ENCODE measurements at regions not wholly inside any gene's neighbourhood (a gene's known extent, or its start where the extent isn't known, plus 50 kb on each side); places are given as distances from the start of the nearest gene placed in this dataset.
"Not testable (repeated sequence)": the region's sequence is repeated elsewhere in the genome, so short reads cannot be mapped to it uniquely, and the experiment has no call there.

DNA sequence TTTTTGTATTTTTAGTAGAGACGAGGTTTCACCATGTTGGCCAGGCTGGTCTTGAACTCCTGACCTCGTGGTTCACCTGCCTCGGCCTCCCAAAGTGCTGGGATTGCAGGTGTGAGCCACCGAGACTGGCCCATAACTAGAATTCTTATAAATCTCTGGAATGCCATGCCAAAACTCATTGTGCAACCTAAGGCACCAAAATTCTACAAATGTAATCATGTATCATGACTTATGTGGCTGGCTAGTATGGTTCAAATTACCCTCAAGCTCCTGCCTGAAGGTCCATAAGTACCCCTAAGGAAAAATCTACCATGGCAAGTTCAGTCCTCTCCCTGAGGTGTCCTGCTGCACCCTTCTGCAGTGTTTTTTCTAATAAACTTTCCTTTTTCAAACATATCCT, 63.8 kb upstream of the CSF1 start:
- no peaks in the 10 kb centered on the region for H3K36me3 ChIP-seq (ENCODE audit: insufficient read depth, insufficient read length, low read length)
- no peaks in the 10 kb centered on the region for H3K27me3 ChIP-seq (ENCODE audit: insufficient read depth, insufficient read length)
- H3K4me1 ChIP-seq (ENCODE audit: insufficient read depth, insufficient read length) = no peaks in the 10 kb centered on the region
- DNase-seq (ENCODE audit: low read depth, low spot score) = no peak
- no peak overlapping the region for H3K4me3 ChIP-seq (ENCODE audit: insufficient read length, low read depth)
- no peak overlapping the region for H3K9ac ChIP-seq (ENCODE audit: insufficient read length, low read depth)
- TF ChIP-seq YY1 (IDR thresholded peaks at IDR 0.05; ENCODE audit: insufficient read depth, insufficient read length) (no peak), SUZ12 (IDR thresholded peaks at IDR 0.05; ENCODE audit: extremely low read depth, insufficient read depth, insufficient read length) (no peak), ZNF274 (IDR thresholded peaks at IDR 0.05; ENCODE audit: low read depth, low read length) (no peak)
- H3K9me3 ChIP-seq (ENCODE audit: insufficient read depth, low read length) = no peaks in the 10 kb centered on the region

- H3K4me1 ChIP-seq (ENCODE audit: insufficient read depth, insufficient read length) = no peaks in the 10 kb centered on the region
- no peaks in the 10 kb centered on the region for H3K9me3 ChIP-seq (ENCODE audit: insufficient read depth, low read length)
- no peaks in the 10 kb centered on the region for H3K27me3 ChIP-seq (ENCODE audit: insufficient read depth, insufficient read length)
- no peak overlapping the region for H3K4me3 ChIP-seq (ENCODE audit: insufficient read length, low read depth)
- TF ChIP-seq ZNF274 (IDR thresholded peaks at IDR 0.05; ENCODE audit: low read depth, low read length) (no peak), YY1 (IDR thresholded peaks at IDR 0.05; ENCODE audit: insufficient read depth, insufficient read length) (no peak), SUZ12 (IDR thresholded peaks at IDR 0.05; ENCODE audit: extremely low read depth, insufficient read depth, insufficient read length) (no peak)
- no peaks in the 10 kb centered on the region for H3K36me3 ChIP-seq (ENCODE audit: insufficient read depth, insufficient read length, low read length)
- H3K9ac ChIP-seq (ENCODE audit: insufficient read length, low read depth) = no peak overlapping the region
- DNase-seq (ENCODE audit: low read depth, low spot score) = no peak
These were observed 64.5 kb upstream of the CSF1 start for GRCh38 chr1:109846162-109846561.

DNA sequence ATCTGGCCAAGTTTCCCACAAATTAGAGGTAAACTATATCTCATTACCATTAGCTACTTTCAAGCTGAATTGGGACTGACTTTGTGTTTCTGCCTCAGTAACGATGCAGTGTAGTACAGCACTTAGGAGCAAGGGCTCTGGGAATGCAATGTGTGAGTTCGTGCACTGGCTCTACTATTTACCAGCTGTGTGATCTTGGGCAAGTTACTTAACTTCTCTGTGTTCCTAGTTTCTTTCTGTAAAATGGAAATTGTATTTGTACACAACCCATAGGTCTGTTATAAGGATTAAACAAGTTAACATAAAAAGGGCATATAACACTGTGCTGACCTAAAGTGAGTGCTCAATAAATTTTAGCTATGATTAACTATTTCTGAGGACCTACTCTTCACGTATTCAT, 65.0 kb upstream of the CSF1 start:
- no peak for TF ChIP-seq SUZ12 (IDR thresholded peaks at IDR 0.05; ENCODE audit: extremely low read depth, insufficient read depth, insufficient read length)
- no peak for TF ChIP-seq ZNF274 (IDR thresholded peaks at IDR 0.05; ENCODE audit: low read depth, low read length)
- no peak for TF ChIP-seq YY1 (IDR thresholded peaks at IDR 0.05; ENCODE audit: insufficient read depth, insufficient read length)
- Histone ChIP-seq H3K4me1 (ENCODE audit: insufficient read depth, insufficient read length) (no peaks in the 10 kb centered on the region), H3K27me3 (ENCODE audit: insufficient read depth, insufficient read length) (no peaks in the 10 kb centered on the region), H3K4me3 (ENCODE audit: insufficient read length, low read depth) (no peak overlapping the region), H3K9ac (ENCODE audit: insufficient read length, low read depth) (no peak overlapping the region), H3K36me3 (ENCODE audit: insufficient read depth, insufficient read length, low read length) (no peaks in the 10 kb centered on the region), H3K9me3 (ENCODE audit: insufficient read depth, low read length) (no peaks in the 10 kb centered on the region)
- DNase-seq (ENCODE audit: low read depth, low spot score) = no peak

- peaks cover 8% of the 10 kb centered on the region; the same call in 1 of the 2 replicates for H3K9me3 ChIP-seq (ENCODE audit: insufficient read depth, low read length)
- H3K36me3 ChIP-seq (ENCODE audit: insufficient read depth, insufficient read length, low read length) = no peaks in the 10 kb centered on the region
- no peak for DNase-seq (ENCODE audit: low read depth, low spot score)
- H3K9ac ChIP-seq (ENCODE audit: insufficient read length, low read depth) = no peak overlapping the region
- TF ChIP-seq YY1 (IDR thresholded peaks at IDR 0.05; ENCODE audit: insufficient read depth, insufficient read length) (no peak), SUZ12 (IDR thresholded peaks at IDR 0.05; ENCODE audit: extremely low read depth, insufficient read depth, insufficient read length) (no peak), ZNF274 (IDR thresholded peaks at IDR 0.05; ENCODE audit: low read depth, low read length) (no peak)
- H3K4me1 ChIP-seq (ENCODE audit: insufficient read depth, insufficient read length) = no peaks in the 10 kb centered on the region
- H3K27me3 ChIP-seq (ENCODE audit: insufficient read depth, insufficient read length) = no peaks in the 10 kb centered on the region
- no peak overlapping the region for H3K4me3 ChIP-seq (ENCODE audit: insufficient read length, low read depth)
These were observed 66.0 kb upstream of the CSF1 start for GRCh38 chr1:109844609-109845008.

- Histone ChIP-seq H3K4me1 (ENCODE audit: insufficient read depth, insufficient read length) (peaks cover under 1% of the 10 kb centered on the region), H3K4me3 (ENCODE audit: insufficient read length, low read depth) (no peak overlapping the region), H3K9me3 (ENCODE audit: insufficient read depth, low read length) (peaks cover 37% of the 10 kb centered on the region), H3K36me3 (ENCODE audit: insufficient read depth, insufficient read length, low read length) (no peaks in the 10 kb centered on the region), H3K27me3 (ENCODE audit: insufficient read depth, insufficient read length) (no peaks in the 10 kb centered on the region), H3K9ac (ENCODE audit: insufficient read length, low read depth) (no peak overlapping the region)
- no peak for DNase-seq (ENCODE audit: low read depth, low spot score)
- TF ChIP-seq YY1 (IDR thresholded peaks at IDR 0.05; ENCODE audit: insufficient read depth, insufficient read length) (no peak), ZNF274 (IDR thresholded peaks at IDR 0.05; ENCODE audit: low read depth, low read length) (no peak), SUZ12 (IDR thresholded peaks at IDR 0.05; ENCODE audit: extremely low read depth, insufficient read depth, insufficient read length) (no peak)
These were observed 70.5 kb upstream of the CSF1 start for GRCh38 chr1:109840011-109840629.

DNA sequence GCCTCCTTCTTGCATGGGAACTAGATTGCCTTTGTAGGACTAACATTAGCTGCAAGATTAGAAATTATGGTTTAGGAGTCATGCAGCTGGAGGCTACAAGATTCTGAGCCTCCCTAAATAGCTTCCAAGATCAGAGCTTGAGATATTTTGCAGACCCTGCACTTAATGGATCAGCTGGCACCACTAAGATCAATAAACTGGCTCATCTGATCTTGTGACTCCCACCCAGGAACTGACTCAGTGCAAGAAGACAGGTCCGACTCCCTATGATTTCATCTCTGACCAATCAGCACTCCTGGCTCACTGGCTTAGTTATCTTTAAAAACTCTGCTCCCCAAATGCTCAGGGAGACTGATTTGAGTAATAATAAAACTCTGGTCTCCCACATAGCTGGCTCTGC, 71.4 kb upstream of the CSF1 start:
- not testable (repeated sequence) for H3K4me1 ChIP-seq (ENCODE audit: insufficient read depth, insufficient read length); H3K9ac ChIP-seq (ENCODE audit: insufficient read length, low read depth); H3K36me3 ChIP-seq (ENCODE audit: insufficient read depth, insufficient read length, low read length); DNase-seq (ENCODE audit: low read depth, low spot score); H3K4me3 ChIP-seq (ENCODE audit: insufficient read length, low read depth); H3K27me3 ChIP-seq (ENCODE audit: insufficient read depth, insufficient read length)
- H3K9me3 ChIP-seq (ENCODE audit: insufficient read depth, low read length) = peaks cover 37% of the 10 kb centered on the region

DNA sequence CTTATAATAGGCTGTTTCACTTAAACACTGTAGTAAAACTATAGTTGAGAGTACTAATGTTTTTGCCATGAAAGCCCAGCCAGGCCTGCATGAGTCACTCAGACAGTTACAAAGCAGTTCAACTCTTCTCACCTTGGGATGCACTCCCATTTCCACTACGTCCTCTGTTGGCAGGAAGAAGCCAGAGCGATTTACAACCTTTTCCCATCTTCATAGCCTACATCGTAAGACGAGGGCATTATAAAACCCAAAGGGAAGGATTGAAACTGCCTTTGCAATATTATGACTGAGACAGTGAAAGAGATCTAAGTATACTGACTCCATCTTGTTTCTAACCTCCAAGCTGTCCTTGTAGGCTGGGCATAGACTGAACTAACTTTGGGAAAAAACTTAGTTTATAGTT, 71.8 kb upstream of the CSF1 start:
- Histone ChIP-seq H3K36me3 (ENCODE audit: insufficient read depth, insufficient read length, low read length) (no peaks in the 10 kb centered on the region), H3K4me3 (ENCODE audit: insufficient read length, low read depth) (no peak overlapping the region), H3K9me3 (ENCODE audit: insufficient read depth, low read length) (peaks cover 37% of the 10 kb centered on the region), H3K4me1 (ENCODE audit: insufficient read depth, insufficient read length) (peaks cover 4% of the 10 kb centered on the region), H3K27me3 (ENCODE audit: insufficient read depth, insufficient read length) (no peaks in the 10 kb centered on the region), H3K9ac (ENCODE audit: insufficient read length, low read depth) (no peak overlapping the region)
- no peak for TF ChIP-seq SUZ12 (IDR thresholded peaks at IDR 0.05; ENCODE audit: extremely low read depth, insufficient read depth, insufficient read length)
- TF ChIP-seq YY1 (IDR thresholded peaks at IDR 0.05; ENCODE audit: insufficient read depth, insufficient read length) = no peak
- no peak for TF ChIP-seq ZNF274 (IDR thresholded peaks at IDR 0.05; ENCODE audit: low read depth, low read length)
- DNase-seq (ENCODE audit: low read depth, low spot score) = no peak
